Loucy (cell line): ENCODE measurements at regions not wholly inside any gene's neighbourhood (a gene's known extent, or its start where the extent isn't known, plus 50 kb on each side); places are given as distances from the start of the nearest gene placed in this dataset.

Experiments
- EZH2phosphoT487 ChIP-seq: fragments of 200-600 bp; IDR thresholded peaks from 2 replicates; pipeline ENCODE4 v1.6.1; 2018; ENCODE audit warnings: antibody characterized with exemption, mild to moderate bottlenecking, moderate library complexity, borderline replicate concordance
- TF ChIP-seq, protein P1 (sequence below): fragments of 200-600 bp; sonication (generic); conservative IDR thresholded peaks from 2 replicates; pipeline ENCODE4 v1.5.1; 2014; ENCODE audit warnings: mild to moderate bottlenecking, antibody characterized with exemption, low read length

DNA sequence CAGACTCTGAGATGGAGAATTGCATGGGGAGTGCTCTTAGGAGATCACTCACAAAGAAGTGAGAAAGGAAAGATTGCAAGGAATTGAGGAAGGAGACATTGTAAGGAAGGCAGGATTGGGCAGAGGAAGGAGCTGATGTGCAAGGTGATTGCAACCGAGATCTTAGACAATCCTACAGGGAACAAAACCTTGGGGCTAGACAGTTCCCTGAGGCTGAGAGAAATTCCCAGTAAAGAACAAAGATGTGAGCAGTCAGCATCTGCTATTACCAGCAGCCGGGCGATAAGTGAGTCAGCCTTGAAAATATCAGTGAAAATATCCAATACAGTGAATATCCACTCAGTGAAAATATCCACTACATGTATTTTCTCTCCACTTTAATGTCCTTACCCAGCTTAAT is 143.6 kb upstream of the TBC1D5 start:
- TF ChIP-seq, protein P1, sequence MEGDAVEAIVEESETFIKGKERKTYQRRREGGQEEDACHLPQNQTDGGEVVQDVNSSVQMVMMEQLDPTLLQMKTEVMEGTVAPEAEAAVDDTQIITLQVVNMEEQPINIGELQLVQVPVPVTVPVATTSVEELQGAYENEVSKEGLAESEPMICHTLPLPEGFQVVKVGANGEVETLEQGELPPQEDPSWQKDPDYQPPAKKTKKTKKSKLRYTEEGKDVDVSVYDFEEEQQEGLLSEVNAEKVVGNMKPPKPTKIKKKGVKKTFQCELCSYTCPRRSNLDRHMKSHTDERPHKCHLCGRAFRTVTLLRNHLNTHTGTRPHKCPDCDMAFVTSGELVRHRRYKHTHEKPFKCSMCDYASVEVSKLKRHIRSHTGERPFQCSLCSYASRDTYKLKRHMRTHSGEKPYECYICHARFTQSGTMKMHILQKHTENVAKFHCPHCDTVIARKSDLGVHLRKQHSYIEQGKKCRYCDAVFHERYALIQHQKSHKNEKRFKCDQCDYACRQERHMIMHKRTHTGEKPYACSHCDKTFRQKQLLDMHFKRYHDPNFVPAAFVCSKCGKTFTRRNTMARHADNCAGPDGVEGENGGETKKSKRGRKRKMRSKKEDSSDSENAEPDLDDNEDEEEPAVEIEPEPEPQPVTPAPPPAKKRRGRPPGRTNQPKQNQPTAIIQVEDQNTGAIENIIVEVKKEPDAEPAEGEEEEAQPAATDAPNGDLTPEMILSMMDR: no peak
- TF ChIP-seq EZH2phosphoT487: no peak
